ENCODE measurements at regions not wholly inside any gene's neighbourhood (a gene's known extent, or its start where the extent isn't known, plus 50 kb on each side); places are given as distances from the start of the nearest gene placed in this dataset.

- no peaks in the 10 kb centered on the region for H3K27me3 ChIP-seq (ENCODE audit: control insufficient read depth, insufficient read depth, low read length)
- no peaks in the 10 kb centered on the region for H3K36me3 ChIP-seq (ENCODE audit: insufficient read depth, low read length)
- no peaks in the 10 kb centered on the region for H3K9me3 ChIP-seq (replicated peaks; ENCODE audit: low read length)
- no peak overlapping the region for H3K4me3 ChIP-seq (ENCODE audit: low read length)
- H3K9ac ChIP-seq (ENCODE audit: low read depth, low read length): no peak overlapping the region
- no peaks in the 10 kb centered on the region for H3K4me1 ChIP-seq (ENCODE audit: control insufficient read depth, insufficient read depth, low read length)
- no peak overlapping the region for H3K4me2 ChIP-seq (ENCODE audit: low read length)
These were observed 276.8 kb downstream of the PCNX1 start for GRCh38 chr14:71183876-71184689.

DNA sequence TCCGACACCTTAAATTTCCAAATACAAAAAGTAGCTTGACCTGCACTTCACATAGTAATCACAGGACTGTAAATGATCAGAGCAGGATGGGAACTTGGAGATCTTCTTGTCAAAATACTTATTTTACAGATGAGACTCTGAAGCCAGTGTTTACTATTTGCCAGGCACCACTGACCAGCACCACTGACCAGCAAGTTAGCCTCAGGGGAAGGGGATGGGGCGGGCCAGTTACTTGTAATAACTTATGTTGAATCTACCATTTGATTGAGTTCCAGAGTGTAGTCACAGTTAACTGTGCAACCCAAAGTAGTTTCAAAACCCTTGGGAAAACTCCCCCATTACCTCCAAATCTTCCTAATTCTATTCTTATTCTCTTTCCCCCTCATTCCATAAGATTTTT, 278.4 kb downstream of the PCNX1 start:
- Histone ChIP-seq H3K4me1 (ENCODE audit: control insufficient read depth, insufficient read depth, low read length) (no peaks in the 10 kb centered on the region), H3K4me3 (ENCODE audit: low read length) (no peak overlapping the region), H3K4me2 (ENCODE audit: low read length) (no peak overlapping the region), H3K9me3 (replicated peaks; ENCODE audit: low read length) (no peaks in the 10 kb centered on the region), H3K36me3 (ENCODE audit: insufficient read depth, low read length) (no peaks in the 10 kb centered on the region), H3K9ac (ENCODE audit: low read depth, low read length) (no peak overlapping the region), H3K27me3 (ENCODE audit: control insufficient read depth, insufficient read depth, low read length) (no peaks in the 10 kb centered on the region)

GRCh38 chr14:71187633-71188356, 280.5 kb downstream of the PCNX1 start:
- Histone ChIP-seq H3K27me3 (ENCODE audit: control insufficient read depth, insufficient read depth, low read length) (no peaks in the 10 kb centered on the region), H3K4me3 (ENCODE audit: low read length) (no peak overlapping the region), H3K9me3 (replicated peaks; ENCODE audit: low read length) (no peaks in the 10 kb centered on the region), H3K9ac (ENCODE audit: low read depth, low read length) (no peak overlapping the region), H3K4me2 (ENCODE audit: low read length) (no peak overlapping the region), H3K36me3 (ENCODE audit: insufficient read depth, low read length) (no peaks in the 10 kb centered on the region), H3K4me1 (ENCODE audit: control insufficient read depth, insufficient read depth, low read length) (no peaks in the 10 kb centered on the region)

- no peak overlapping the region for H3K9ac ChIP-seq (ENCODE audit: low read depth, low read length)
- H3K27me3 ChIP-seq (ENCODE audit: control insufficient read depth, insufficient read depth, low read length): peaks cover 15% of the 10 kb centered on the region
- H3K4me1 ChIP-seq (ENCODE audit: control insufficient read depth, insufficient read depth, low read length): no peaks in the 10 kb centered on the region
- H3K9me3 ChIP-seq (replicated peaks; ENCODE audit: low read length): no peaks in the 10 kb centered on the region
- H3K4me3 ChIP-seq (ENCODE audit: low read length): no peak overlapping the region
- H3K4me2 ChIP-seq (ENCODE audit: low read length): no peak overlapping the region
- no peaks in the 10 kb centered on the region for H3K36me3 ChIP-seq (ENCODE audit: insufficient read depth, low read length)
These were observed 283.6 kb downstream of the PCNX1 start for GRCh38 chr14:71190770-71191374.

DNA sequence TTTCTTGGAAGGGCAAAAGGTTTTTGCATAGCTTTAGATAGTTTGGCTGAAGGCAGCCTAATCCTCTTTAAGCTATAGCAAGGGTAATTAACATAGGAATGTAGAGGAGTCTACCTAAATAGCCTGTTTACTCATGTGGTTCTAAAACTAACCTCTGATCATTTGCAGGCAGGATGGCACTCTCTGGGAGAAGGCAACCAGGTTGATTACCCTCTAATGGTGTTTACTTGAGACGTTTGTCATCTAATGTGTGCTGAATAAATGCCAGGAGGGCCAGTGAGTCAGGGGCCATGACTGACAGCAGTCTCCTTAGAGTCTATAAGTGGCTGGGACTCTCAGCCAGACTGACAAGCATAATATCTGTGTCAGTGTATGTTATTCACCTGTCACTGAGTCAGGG, 286.4 kb downstream of the PCNX1 start:
- H3K9ac ChIP-seq (ENCODE audit: low read depth, low read length): no peak overlapping the region
- H3K4me1 ChIP-seq (ENCODE audit: control insufficient read depth, insufficient read depth, low read length): no peaks in the 10 kb centered on the region
- no peak overlapping the region for H3K4me3 ChIP-seq (ENCODE audit: low read length)
- H3K4me2 ChIP-seq (ENCODE audit: low read length): no peak overlapping the region
- H3K9me3 ChIP-seq (replicated peaks; ENCODE audit: low read length): no peaks in the 10 kb centered on the region
- peaks cover 19% of the 10 kb centered on the region for H3K27me3 ChIP-seq (ENCODE audit: control insufficient read depth, insufficient read depth, low read length)
- no peaks in the 10 kb centered on the region for H3K36me3 ChIP-seq (ENCODE audit: insufficient read depth, low read length)

DNA sequence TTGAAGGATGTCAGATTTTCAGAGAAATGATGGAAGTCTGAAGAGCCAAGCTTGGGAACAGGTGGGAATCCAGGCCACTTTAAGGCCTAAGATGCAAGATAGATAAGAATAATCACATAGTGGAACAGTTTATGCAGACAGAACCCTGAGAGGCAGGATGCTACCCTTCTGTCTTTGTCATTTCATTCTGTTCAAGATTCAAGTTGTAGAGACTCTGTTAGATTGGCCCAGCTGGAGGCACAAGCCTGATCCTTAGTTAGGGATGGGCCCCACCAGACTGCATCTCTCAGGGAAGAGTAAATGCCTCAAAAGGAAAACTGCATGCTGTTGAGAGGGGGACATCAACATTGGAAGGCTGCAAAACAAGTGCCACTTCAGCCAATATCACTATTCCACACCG, 287.0 kb downstream of the PCNX1 start:
- H3K4me1 ChIP-seq (ENCODE audit: control insufficient read depth, insufficient read depth, low read length): no peaks in the 10 kb centered on the region
- H3K9ac ChIP-seq (ENCODE audit: low read depth, low read length): no peak overlapping the region
- H3K36me3 ChIP-seq (ENCODE audit: insufficient read depth, low read length): no peaks in the 10 kb centered on the region
- no peaks in the 10 kb centered on the region for H3K9me3 ChIP-seq (replicated peaks; ENCODE audit: low read length)
- H3K4me2 ChIP-seq (ENCODE audit: low read length): no peak overlapping the region
- H3K27me3 ChIP-seq (ENCODE audit: control insufficient read depth, insufficient read depth, low read length): peaks cover 19% of the 10 kb centered on the region
- H3K4me3 ChIP-seq (ENCODE audit: low read length): no peak overlapping the region

- Histone ChIP-seq H3K9me3 (replicated peaks; ENCODE audit: low read length) (no peaks in the 10 kb centered on the region), H3K27me3 (ENCODE audit: control insufficient read depth, insufficient read depth, low read length) (peaks cover 23% of the 10 kb centered on the region), H3K9ac (ENCODE audit: low read depth, low read length) (no peak overlapping the region), H3K4me1 (ENCODE audit: control insufficient read depth, insufficient read depth, low read length) (no peaks in the 10 kb centered on the region), H3K36me3 (ENCODE audit: insufficient read depth, low read length) (no peaks in the 10 kb centered on the region), H3K4me3 (ENCODE audit: low read length) (no peak overlapping the region), H3K4me2 (ENCODE audit: low read length) (no peak overlapping the region)
These were observed 289.7 kb downstream of the PCNX1 start for GRCh38 chr14:71196921-71197320.

DNA sequence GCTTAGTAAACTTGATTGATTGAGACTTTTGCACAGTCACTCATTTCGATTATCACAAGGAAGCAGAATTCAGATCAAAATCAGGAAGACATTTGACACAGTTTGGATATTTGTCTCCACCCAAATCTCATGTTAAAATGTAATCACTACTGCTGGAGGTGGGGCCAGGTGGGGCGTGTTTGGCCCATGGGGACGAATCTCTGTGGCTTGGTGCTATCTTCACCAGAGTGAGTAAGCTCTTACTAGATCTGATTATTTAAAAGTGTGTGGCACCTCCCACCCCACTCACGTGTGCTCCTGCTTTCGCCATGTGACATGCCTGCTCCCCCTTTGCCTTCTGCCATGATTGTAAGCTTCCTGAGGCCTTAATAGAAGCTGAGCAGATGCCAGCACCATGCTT, 291.4 kb downstream of the PCNX1 start:
- H3K9ac ChIP-seq (ENCODE audit: low read depth, low read length): no peak overlapping the region
- peaks cover 23% of the 10 kb centered on the region for H3K27me3 ChIP-seq (ENCODE audit: control insufficient read depth, insufficient read depth, low read length)
- H3K9me3 ChIP-seq (replicated peaks; ENCODE audit: low read length): no peaks in the 10 kb centered on the region
- H3K4me2 ChIP-seq (ENCODE audit: low read length): no peak overlapping the region
- H3K4me3 ChIP-seq (ENCODE audit: low read length): no peak overlapping the region
- H3K36me3 ChIP-seq (ENCODE audit: insufficient read depth, low read length): no peaks in the 10 kb centered on the region
- H3K4me1 ChIP-seq (ENCODE audit: control insufficient read depth, insufficient read depth, low read length): no peaks in the 10 kb centered on the region

DNA sequence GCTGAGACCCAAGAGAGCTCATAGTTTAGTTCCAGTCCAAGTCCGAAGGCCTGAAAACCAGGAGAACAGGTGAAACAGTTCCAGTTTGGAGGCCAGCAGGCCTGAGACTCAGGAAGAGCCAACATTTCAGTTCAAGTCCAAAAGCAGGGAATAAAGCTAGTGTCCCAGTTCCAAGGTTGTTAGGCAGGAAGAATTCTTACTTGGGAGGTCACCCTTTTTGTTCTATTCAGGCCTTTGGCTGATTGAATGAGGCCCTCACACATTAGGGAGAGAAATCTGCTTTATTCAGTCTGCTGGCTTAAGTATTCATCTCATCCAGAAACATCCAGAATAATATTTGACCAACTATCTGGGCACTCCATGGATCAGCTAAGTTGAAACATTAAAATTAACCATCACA, 294.6 kb downstream of the PCNX1 start:
- Histone ChIP-seq H3K9me3 (replicated peaks; ENCODE audit: low read length) (no peaks in the 10 kb centered on the region), H3K4me2 (ENCODE audit: low read length) (no peak overlapping the region), H3K36me3 (ENCODE audit: insufficient read depth, low read length) (no peaks in the 10 kb centered on the region), H3K4me3 (ENCODE audit: low read length) (no peak overlapping the region), H3K27me3 (ENCODE audit: control insufficient read depth, insufficient read depth, low read length) (peaks cover 4% of the 10 kb centered on the region), H3K9ac (ENCODE audit: low read depth, low read length) (no peak overlapping the region), H3K4me1 (ENCODE audit: control insufficient read depth, insufficient read depth, low read length) (peaks cover 5% of the 10 kb centered on the region)

DNA sequence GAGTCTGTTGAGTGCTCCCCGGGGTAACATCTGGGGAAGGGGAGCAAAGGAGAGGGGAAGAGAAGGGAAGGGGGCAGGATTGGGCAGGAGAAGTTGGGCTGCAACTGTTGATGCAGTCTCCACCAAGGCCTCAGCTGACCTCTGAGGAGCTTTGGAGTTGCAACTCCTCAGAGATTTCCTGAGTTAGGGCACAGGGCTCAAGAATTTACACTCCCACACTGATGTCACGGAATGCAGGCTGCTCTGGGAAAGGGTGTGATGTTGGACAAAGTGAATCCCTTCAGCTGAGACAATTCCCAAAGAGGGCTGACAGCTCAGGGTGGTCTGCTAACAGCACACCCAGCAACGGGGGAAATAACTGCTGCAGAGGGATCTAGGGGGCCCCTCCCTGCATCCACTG, 295.6 kb downstream of the PCNX1 start:
- Histone ChIP-seq H3K4me1 (ENCODE audit: control insufficient read depth, insufficient read depth, low read length) (peaks cover 11% of the 10 kb centered on the region), H3K36me3 (ENCODE audit: insufficient read depth, low read length) (no peaks in the 10 kb centered on the region), H3K27me3 (ENCODE audit: control insufficient read depth, insufficient read depth, low read length) (peaks cover 5% of the 10 kb centered on the region), H3K9me3 (replicated peaks; ENCODE audit: low read length) (no peaks in the 10 kb centered on the region), H3K4me3 (ENCODE audit: low read length) (no peak overlapping the region), H3K9ac (ENCODE audit: low read depth, low read length) (no peak overlapping the region), H3K4me2 (ENCODE audit: low read length) (no peak overlapping the region)

GRCh38 chr14:71203306-71203705, 296.0 kb downstream of the PCNX1 start:
- Histone ChIP-seq H3K9me3 (replicated peaks; ENCODE audit: low read length) (no peaks in the 10 kb centered on the region), H3K4me2 (ENCODE audit: low read length) (no peak overlapping the region), H3K27me3 (ENCODE audit: control insufficient read depth, insufficient read depth, low read length) (peaks cover 7% of the 10 kb centered on the region), H3K9ac (ENCODE audit: low read depth, low read length) (no peak overlapping the region), H3K36me3 (ENCODE audit: insufficient read depth, low read length) (no peaks in the 10 kb centered on the region), H3K4me3 (ENCODE audit: low read length) (no peak overlapping the region), H3K4me1 (ENCODE audit: control insufficient read depth, insufficient read depth, low read length) (peaks cover 11% of the 10 kb centered on the region)

Data from skeletal muscle satellite cell (primary cell).